ENCODE measurements at regions not wholly inside any gene's neighbourhood (a gene's known extent, or its start where the extent isn't known, plus 50 kb on each side); places are given as distances from the start of the nearest gene placed in this dataset.

- intact Hi-C loops (cut with micrococcal nuclease): no loop called here
- H3K4me1 Mint-ChIP-seq: no peaks in the 10 kb centered on the region
- no peak overlapping the region for H3K27ac Mint-ChIP-seq
- TF ChIP-seq CTCF (IDR thresholded peaks at IDR 0.05): no peak
- H3K27me3 Mint-ChIP-seq (ENCODE audit: low read depth in 2 of 2): peaks cover 0 to 9% of the 10 kb centered on the region in 2 donors
- Histone ChIP-seq H3K27ac (ENCODE audit: low read length) (no peak overlapping the region), H3K27me3 (ENCODE audit: control insufficient read depth, insufficient read depth, low read length) (no peaks in the 10 kb centered on the region), H3K4me3 (ENCODE audit: low read length) (no peak overlapping the region), H3K36me3 (ENCODE audit: control insufficient read depth, insufficient read depth, low read length) (no peaks in the 10 kb centered on the region), H3K9me3 (ENCODE audit: control insufficient read depth, insufficient read depth, low read length) (peaks cover 5% of the 10 kb centered on the region), H3K4me1 (ENCODE audit: control insufficient read depth, insufficient read depth, low read length) (no peaks in the 10 kb centered on the region)
- no peak for DNase-seq
- H3K36me3 Mint-ChIP-seq: no peaks in the 10 kb centered on the region
- H3K4me3 Mint-ChIP-seq: no peak overlapping the region
- WGBS (ENCODE audit: insufficient coverage): 65% methylated on average over 3 of the region's 3 CpGs
- no peak for ATAC-seq
- peaks cover 0 to 3% of the 10 kb centered on the region in 2 donors for H3K9me3 Mint-ChIP-seq
Measured at GRCh38 chr17:5973410-5973809, 96.8 kb upstream of the WSCD1 start.

- intact Hi-C loops (cut with micrococcal nuclease): no loop called here
- TF ChIP-seq CTCF (IDR thresholded peaks at IDR 0.05): no peak
- DNase-seq (no peak), ATAC-seq (no peak)
- Mint-ChIP-seq H3K4me3 (no peak overlapping the region), H3K36me3 (no peaks in the 10 kb centered on the region), H3K4me1 (no peaks in the 10 kb centered on the region), H3K9me3 (no peaks in the 10 kb centered on the region), H3K27ac (no peak overlapping the region), H3K27me3 (ENCODE audit: low read depth in 2 of 2) (peaks cover 2 to 10% of the 10 kb centered on the region in 2 donors)
- Histone ChIP-seq H3K9me3 (ENCODE audit: control insufficient read depth, insufficient read depth, low read length) (peaks cover 5% of the 10 kb centered on the region), H3K27ac (ENCODE audit: low read length) (no peak overlapping the region), H3K36me3 (ENCODE audit: control insufficient read depth, insufficient read depth, low read length) (no peaks in the 10 kb centered on the region), H3K27me3 (ENCODE audit: control insufficient read depth, insufficient read depth, low read length) (no peaks in the 10 kb centered on the region), H3K4me1 (ENCODE audit: control insufficient read depth, insufficient read depth, low read length) (no peaks in the 10 kb centered on the region), H3K4me3 (ENCODE audit: low read length) (no peak overlapping the region)
- WGBS (ENCODE audit: insufficient coverage): 67% methylated on average over 3 of the region's 3 CpGs
Measured at GRCh38 chr17:5975661-5976060, 94.5 kb upstream of the WSCD1 start.

- no peak for TF ChIP-seq CTCF (IDR thresholded peaks at IDR 0.05)
- Mint-ChIP-seq H3K4me1 (no peaks in the 10 kb centered on the region), H3K4me3 (no peak overlapping the region), H3K27ac (no peak overlapping the region), H3K9me3 (no peaks in the 10 kb centered on the region), H3K27me3 (ENCODE audit: low read depth in 2 of 2) (peaks cover 6 to 13% of the 10 kb centered on the region in 2 donors), H3K36me3 (no peaks in the 10 kb centered on the region)
- H3K27ac ChIP-seq (ENCODE audit: low read length): no peak overlapping the region
- H3K4me1 ChIP-seq (ENCODE audit: control insufficient read depth, insufficient read depth, low read length): no peaks in the 10 kb centered on the region
- H3K9me3 ChIP-seq (ENCODE audit: control insufficient read depth, insufficient read depth, low read length): peaks cover 5% of the 10 kb centered on the region
- 12% methylated on average over 6 of the region's 6 CpGs for WGBS (ENCODE audit: insufficient coverage)
- DNase-seq (no peak), ATAC-seq (no peak)
- intact Hi-C loops (cut with micrococcal nuclease): no loop called here
- no peak overlapping the region for H3K4me3 ChIP-seq (ENCODE audit: low read length)
- H3K27me3 ChIP-seq (ENCODE audit: control insufficient read depth, insufficient read depth, low read length): no peaks in the 10 kb centered on the region
- no peaks in the 10 kb centered on the region for H3K36me3 ChIP-seq (ENCODE audit: control insufficient read depth, insufficient read depth, low read length)
Measured at GRCh38 chr17:5976251-5976650, 93.9 kb upstream of the WSCD1 start.

- no peaks in the 10 kb centered on the region for H3K36me3 Mint-ChIP-seq
- intact Hi-C loops (cut with micrococcal nuclease): no loop called here
- no peak overlapping the region for H3K4me3 ChIP-seq (ENCODE audit: low read length)
- H3K27ac Mint-ChIP-seq: no peak overlapping the region
- H3K4me3 Mint-ChIP-seq: no peak overlapping the region
- no peaks in the 10 kb centered on the region for H3K4me1 ChIP-seq (ENCODE audit: control insufficient read depth, insufficient read depth, low read length)
- no peaks in the 10 kb centered on the region for H3K27me3 ChIP-seq (ENCODE audit: control insufficient read depth, insufficient read depth, low read length)
- ATAC-seq: no peak
- TF ChIP-seq CTCF (IDR thresholded peaks at IDR 0.05): no peak
- no peaks in the 10 kb centered on the region for H3K9me3 Mint-ChIP-seq
- no peaks in the 10 kb centered on the region for H3K36me3 ChIP-seq (ENCODE audit: control insufficient read depth, insufficient read depth, low read length)
- WGBS (ENCODE audit: insufficient coverage): 65% methylated on average over 7 of the region's 7 CpGs
- no peak for DNase-seq
- no peak overlapping the region for H3K27ac ChIP-seq (ENCODE audit: low read length)
- H3K27me3 Mint-ChIP-seq (ENCODE audit: low read depth in 2 of 2): peaks cover 16 to 18% of the 10 kb centered on the region in 2 donors
- H3K9me3 ChIP-seq (ENCODE audit: control insufficient read depth, insufficient read depth, low read length): no peaks in the 10 kb centered on the region
- H3K4me1 Mint-ChIP-seq: no peaks in the 10 kb centered on the region
Measured at GRCh38 chr17:5978496-5978895, 91.7 kb upstream of the WSCD1 start.
